CD4-positive, alpha-beta T cell (primary cell): ENCODE measurements at regions not wholly inside any gene's neighbourhood (a gene's known extent, or its start where the extent isn't known, plus 50 kb on each side); places are given as distances from the start of the nearest gene placed in this dataset.

Experiments
- ATAC-seq: fragments of 200-7000 bp; cut with Tn5 transposase; one replicate; pipeline ENCODE4 v1.10.0; 2022; ENCODE audit warnings: mild to moderate bottlenecking; ENCODE audit not compliant: poor library complexity
- CTCF ChIA-PET: fragments of 350-600 bp; sonication (Branson Sonifier 250); formaldehyde crosslinking; loops from one replicate; lab custom pipeline; 2021; ENCODE audit warnings: antibody characterized with exemption, inconsistent platforms; lab: Charles Lee
- POLR2A ChIA-PET: fragments of 350-600 bp; sonication (Branson Sonifier 250); formaldehyde crosslinking; loops from one replicate; lab custom pipeline; 2021; ENCODE audit warnings: antibody characterized with exemption, inconsistent platforms; lab: Charles Lee
- DNase-seq, 14 experiments: peaks; one replicate each; pipeline ENCODE4 v3.0.0-alpha.2; 2013 to 2020; ENCODE audit warnings: mixed read lengths in 2 of 14
- H3K27ac ChIP-seq, 2 donors: one replicate each; pipeline versions ENCODE4 v1.5.1 to v1.7.0; 2013; ENCODE audit warnings: low read length in 2 of 2, low read depth in 1 of 2, mild to moderate bottlenecking in 1 of 2
- H3K27me3 ChIP-seq, 2 experiments: 1 replicate in 1 of 2; 2 replicates in 1 of 2; pipeline versions ENCODE4 v1.6.1 to v1.7.0; 2013; ENCODE audit warnings: low read length in 2 of 2, control low read depth in 1 of 2, mild to moderate bottlenecking in 1 of 2, moderate library complexity in 1 of 2; ENCODE audit not compliant: insufficient read depth in 2 of 2, control insufficient read depth in 1 of 2
- H3K36me3 ChIP-seq: one replicate; pipeline ENCODE4 v1.6.1; 2013; ENCODE audit warnings: low read length, control low read depth; ENCODE audit not compliant: insufficient read depth
- H3K4me1 ChIP-seq: one replicate; pipeline ENCODE4 v1.6.1; 2013; ENCODE audit warnings: low read length, control low read depth; ENCODE audit not compliant: insufficient read depth
- H3K4me3 ChIP-seq: one replicate; pipeline ENCODE4 v1.5.1; 2013; ENCODE audit warnings: mild to moderate bottlenecking, low read length, moderate library complexity
- H3K9me3 ChIP-seq, 2 experiments: 1 replicate in 1 of 2; 2 replicates in 1 of 2; pipeline versions ENCODE4 v1.6.1 to v1.7.0; 2013; ENCODE audit warnings: low read length in 2 of 2, mild to moderate bottlenecking in 2 of 2, control low read depth in 1 of 2, moderate library complexity in 1 of 2; ENCODE audit not compliant: control insufficient read depth in 1 of 2, insufficient read depth in 1 of 2
- H3K27ac Mint-ChIP-seq: one replicate; pipeline ENCODE4 v1.8.0; 2020; ENCODE audit warnings: mixed read lengths
- H3K27me3 Mint-ChIP-seq: one replicate; pipeline ENCODE4 v1.8.0; 2021; ENCODE audit warnings: mixed read lengths
- H3K36me3 Mint-ChIP-seq: one replicate; pipeline ENCODE4 v1.8.0; 2021; ENCODE audit warnings: low read depth, mixed read lengths
- H3K4me1 Mint-ChIP-seq: one replicate; pipeline ENCODE4 v1.8.0; 2021; ENCODE audit warnings: low read depth, mixed read lengths
- H3K4me3 Mint-ChIP-seq: one replicate; pipeline ENCODE4 v1.8.0; 2020; ENCODE audit warnings: mild to moderate bottlenecking, mixed read lengths
- H3K9me3 Mint-ChIP-seq: one replicate; pipeline ENCODE4 v1.8.0; 2020; ENCODE audit warnings: mixed read lengths
- intact Hi-C, 2 experiments: fragments of 100-400 bp; cut with DNase I in 1 of 2; cut with micrococcal nuclease in 1 of 2; formaldehyde crosslinking; loops; one replicate each; pipeline versions ENCODE4 v1.15.1 to v1.9.0; 2023 to 2025; cut with DNase I, micrococcal nuclease
- TF ChIP-seq, protein P1 (sequence below): fragments of 200-600 bp; IDR thresholded peaks from one replicate; pipeline ENCODE4 v1.8.0; 2022; ENCODE audit warnings: antibody characterized with exemption, mild to moderate bottlenecking

DNA sequence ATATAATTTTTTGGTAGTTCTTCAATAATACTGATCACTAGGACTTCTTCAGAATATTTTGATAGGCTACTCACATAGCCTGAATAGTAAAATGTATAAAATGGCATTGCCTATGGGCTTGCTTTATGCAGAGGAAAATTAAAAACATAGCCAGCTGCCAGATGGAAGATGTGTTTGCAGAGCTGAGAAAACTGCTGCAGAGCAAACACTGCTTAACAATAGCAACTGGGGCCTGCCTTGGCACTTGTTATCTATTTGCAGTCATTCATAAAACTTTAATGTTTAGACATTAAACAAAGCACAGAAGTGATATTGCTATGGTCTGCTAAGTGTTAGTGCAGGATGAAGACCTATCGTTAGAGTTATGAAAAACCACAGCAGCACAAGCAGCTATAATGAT is 151.5 kb upstream of the SMC2 start:
- no peaks in the 10 kb centered on the region for H3K36me3 ChIP-seq
- ChIA-PET POLR2A (no interaction called here), CTCF (no interaction called here)
- H3K4me3 ChIP-seq = no peak overlapping the region
- H3K4me1 ChIP-seq = no peaks in the 10 kb centered on the region
- H3K36me3 Mint-ChIP-seq = no peaks in the 10 kb centered on the region
- ATAC-seq = no peak
- no peak overlapping the region for H3K27ac Mint-ChIP-seq
- no peaks in the 10 kb centered on the region for H3K9me3 ChIP-seq
- intact Hi-C loops = no loop called here
- H3K27me3 ChIP-seq = no peaks in the 10 kb centered on the region
- H3K27me3 Mint-ChIP-seq = no peaks in the 10 kb centered on the region
- H3K27ac ChIP-seq = no peak overlapping the region
- TF ChIP-seq, protein P1, sequence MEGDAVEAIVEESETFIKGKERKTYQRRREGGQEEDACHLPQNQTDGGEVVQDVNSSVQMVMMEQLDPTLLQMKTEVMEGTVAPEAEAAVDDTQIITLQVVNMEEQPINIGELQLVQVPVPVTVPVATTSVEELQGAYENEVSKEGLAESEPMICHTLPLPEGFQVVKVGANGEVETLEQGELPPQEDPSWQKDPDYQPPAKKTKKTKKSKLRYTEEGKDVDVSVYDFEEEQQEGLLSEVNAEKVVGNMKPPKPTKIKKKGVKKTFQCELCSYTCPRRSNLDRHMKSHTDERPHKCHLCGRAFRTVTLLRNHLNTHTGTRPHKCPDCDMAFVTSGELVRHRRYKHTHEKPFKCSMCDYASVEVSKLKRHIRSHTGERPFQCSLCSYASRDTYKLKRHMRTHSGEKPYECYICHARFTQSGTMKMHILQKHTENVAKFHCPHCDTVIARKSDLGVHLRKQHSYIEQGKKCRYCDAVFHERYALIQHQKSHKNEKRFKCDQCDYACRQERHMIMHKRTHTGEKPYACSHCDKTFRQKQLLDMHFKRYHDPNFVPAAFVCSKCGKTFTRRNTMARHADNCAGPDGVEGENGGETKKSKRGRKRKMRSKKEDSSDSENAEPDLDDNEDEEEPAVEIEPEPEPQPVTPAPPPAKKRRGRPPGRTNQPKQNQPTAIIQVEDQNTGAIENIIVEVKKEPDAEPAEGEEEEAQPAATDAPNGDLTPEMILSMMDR = no peak
- no peaks in the 10 kb centered on the region for H3K4me1 Mint-ChIP-seq
- H3K4me3 Mint-ChIP-seq = no peak overlapping the region
- no peak for DNase-seq
- no peaks in the 10 kb centered on the region for H3K9me3 Mint-ChIP-seq

DNA sequence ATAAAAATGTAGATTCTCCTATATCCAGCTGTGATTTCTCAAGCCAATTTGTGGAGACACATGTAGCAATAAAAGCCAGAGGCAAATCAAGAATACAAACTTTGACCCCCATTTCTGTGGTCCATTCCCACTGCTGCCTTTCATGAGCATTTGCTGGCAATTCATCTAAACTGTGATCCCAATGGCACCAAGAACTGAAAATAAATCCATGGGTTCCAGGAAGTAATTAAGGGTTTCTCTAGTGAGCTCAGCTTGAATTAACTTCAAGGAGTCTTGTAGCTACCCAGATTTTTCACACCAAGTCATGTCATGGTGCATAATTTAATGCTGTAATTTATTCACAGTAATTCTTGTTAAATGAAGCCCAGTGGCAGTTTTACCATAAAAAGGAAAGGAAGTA is 145.0 kb upstream of the SMC2 start:
- DNase-seq (no peak), ATAC-seq (no peak)
- Histone ChIP-seq H3K4me3 (no peak overlapping the region), H3K9me3 (no peaks in the 10 kb centered on the region), H3K36me3 (no peaks in the 10 kb centered on the region), H3K4me1 (no peaks in the 10 kb centered on the region), H3K27me3 (no peaks in the 10 kb centered on the region), H3K27ac (no peak overlapping the region)
- TF ChIP-seq, protein P1 = no peak
- no peaks in the 10 kb centered on the region for H3K27me3 Mint-ChIP-seq
- intact Hi-C loops = no loop called here
- no peaks in the 10 kb centered on the region for H3K9me3 Mint-ChIP-seq
- no peaks in the 10 kb centered on the region for H3K4me1 Mint-ChIP-seq
- ChIA-PET CTCF (no interaction called here), POLR2A (no interaction called here)
- no peak overlapping the region for H3K4me3 Mint-ChIP-seq
- no peak overlapping the region for H3K27ac Mint-ChIP-seq
- no peaks in the 10 kb centered on the region for H3K36me3 Mint-ChIP-seq

DNA sequence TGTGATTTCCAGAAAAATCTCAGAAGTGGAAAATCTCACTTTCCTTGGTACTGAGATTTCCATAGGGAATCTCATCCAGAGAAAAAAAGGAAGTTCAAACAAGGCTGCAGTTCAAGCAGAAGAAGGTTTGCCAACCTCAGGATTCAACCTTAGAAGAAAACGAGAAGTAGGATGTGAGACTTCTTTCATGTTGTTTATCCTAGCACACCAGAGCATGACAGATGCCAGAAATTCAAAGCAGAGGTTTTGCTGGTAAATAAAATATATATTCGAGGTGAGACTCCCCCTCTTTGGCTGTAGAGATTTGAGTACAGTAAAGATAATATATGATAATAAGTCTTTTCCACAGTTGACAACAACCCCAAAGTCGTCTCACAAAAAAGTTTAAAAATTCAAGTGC is 116.9 kb upstream of the SMC2 start:
- H3K36me3 ChIP-seq = no peaks in the 10 kb centered on the region
- Mint-ChIP-seq H3K9me3 (no peaks in the 10 kb centered on the region), H3K4me3 (no peak overlapping the region), H3K27ac (no peak overlapping the region), H3K36me3 (no peaks in the 10 kb centered on the region), H3K27me3 (no peaks in the 10 kb centered on the region), H3K4me1 (no peaks in the 10 kb centered on the region)
- H3K27ac ChIP-seq = no peak overlapping the region
- intact Hi-C loops = no loop called here
- no peaks in the 10 kb centered on the region for H3K4me1 ChIP-seq
- no peak for ATAC-seq
- ChIA-PET CTCF (no interaction called here), POLR2A (no interaction called here)
- no peak overlapping the region for H3K4me3 ChIP-seq
- no peak for DNase-seq
- TF ChIP-seq, protein P1 = no peak
- no peaks in the 10 kb centered on the region for H3K27me3 ChIP-seq
- no peaks in the 10 kb centered on the region for H3K9me3 ChIP-seq
